ENCODE measurements at regions not wholly inside any gene's neighbourhood (a gene's known extent, or its start where the extent isn't known, plus 50 kb on each side); places are given as distances from the start of the nearest gene placed in this dataset.

GRCh38 chr1:234660536-234661316, 50.7 kb upstream of the IRF2BP2 start:
- TF ChIP-seq, protein P1, sequence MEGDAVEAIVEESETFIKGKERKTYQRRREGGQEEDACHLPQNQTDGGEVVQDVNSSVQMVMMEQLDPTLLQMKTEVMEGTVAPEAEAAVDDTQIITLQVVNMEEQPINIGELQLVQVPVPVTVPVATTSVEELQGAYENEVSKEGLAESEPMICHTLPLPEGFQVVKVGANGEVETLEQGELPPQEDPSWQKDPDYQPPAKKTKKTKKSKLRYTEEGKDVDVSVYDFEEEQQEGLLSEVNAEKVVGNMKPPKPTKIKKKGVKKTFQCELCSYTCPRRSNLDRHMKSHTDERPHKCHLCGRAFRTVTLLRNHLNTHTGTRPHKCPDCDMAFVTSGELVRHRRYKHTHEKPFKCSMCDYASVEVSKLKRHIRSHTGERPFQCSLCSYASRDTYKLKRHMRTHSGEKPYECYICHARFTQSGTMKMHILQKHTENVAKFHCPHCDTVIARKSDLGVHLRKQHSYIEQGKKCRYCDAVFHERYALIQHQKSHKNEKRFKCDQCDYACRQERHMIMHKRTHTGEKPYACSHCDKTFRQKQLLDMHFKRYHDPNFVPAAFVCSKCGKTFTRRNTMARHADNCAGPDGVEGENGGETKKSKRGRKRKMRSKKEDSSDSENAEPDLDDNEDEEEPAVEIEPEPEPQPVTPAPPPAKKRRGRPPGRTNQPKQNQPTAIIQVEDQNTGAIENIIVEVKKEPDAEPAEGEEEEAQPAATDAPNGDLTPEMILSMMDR (IDR thresholded peaks at IDR 0.05), result no peak
- no peak for TF ChIP-seq EZH2 (IDR thresholded peaks at IDR 0.05; ENCODE audit: borderline replicate concordance, insufficient read depth, low read depth, low read length, poor library complexity, severe bottlenecking)
